HG02623 (cell line): ENCODE measurements at regions not wholly inside any gene's neighbourhood (a gene's known extent, or its start where the extent isn't known, plus 50 kb on each side); places are given as distances from the start of the nearest gene placed in this dataset.
"Not testable (repeated sequence)": the region's sequence is repeated elsewhere in the genome, so short reads cannot be mapped to it uniquely, and the experiment has no call there.

Experiments used
- ATAC-seq: cut with Tn5 transposase; IDR thresholded peaks from one replicate; pipeline ENCODE4 v1.9.1; 2021; ENCODE audit warnings: moderate library complexity; ENCODE audit not compliant: unreplicated experiment

GRCh38 chr3:59372346-59372745, 322.5 kb upstream of the CFAP20DC start:
- no peak for ATAC-seq

GRCh38 chr3:59368900-59369675, 319.3 kb upstream of the CFAP20DC start:
- ATAC-seq = no peak

- no peak for ATAC-seq
Measured at GRCh38 chr3:59367150-59367549, 317.3 kb upstream of the CFAP20DC start.

- no peak for ATAC-seq
Measured at GRCh38 chr3:59366218-59366617, 316.4 kb upstream of the CFAP20DC start.

- no peak for ATAC-seq
Measured at GRCh38 chr3:59364496-59364895, 314.7 kb upstream of the CFAP20DC start.

GRCh38 chr3:59360312-59360711, 310.5 kb upstream of the CFAP20DC start:
- ATAC-seq = not testable (repeated sequence)

GRCh38 chr3:59341459-59341858, 291.6 kb upstream of the CFAP20DC start:
- no peak for ATAC-seq

- ATAC-seq = no peak
Measured at GRCh38 chr3:59339818-59340217, 290.0 kb upstream of the CFAP20DC start.

GRCh38 chr3:59338934-59339333, 289.1 kb upstream of the CFAP20DC start:
- ATAC-seq = no peak

GRCh38 chr3:59335338-59335737, 285.5 kb upstream of the CFAP20DC start:
- ATAC-seq = no peak

GRCh38 chr3:59334585-59334984, 284.8 kb upstream of the CFAP20DC start:
- ATAC-seq = no peak

GRCh38 chr3:59327376-59327808, 277.6 kb upstream of the CFAP20DC start:
- no peak for ATAC-seq

- no peak for ATAC-seq
Measured at GRCh38 chr3:59326246-59327024, 276.6 kb upstream of the CFAP20DC start.

- no peak for ATAC-seq
Measured at GRCh38 chr3:59321881-59322540, 272.2 kb upstream of the CFAP20DC start.

GRCh38 chr3:59320080-59320479, 270.3 kb upstream of the CFAP20DC start:
- no peak for ATAC-seq

GRCh38 chr3:59319442-59319841, 269.6 kb upstream of the CFAP20DC start:
- no peak for ATAC-seq

GRCh38 chr3:59318881-59319280, 269.1 kb upstream of the CFAP20DC start:
- ATAC-seq = no peak

GRCh38 chr3:59317386-59317785, 267.6 kb upstream of the CFAP20DC start:
- no peak for ATAC-seq

- no peak for ATAC-seq
Measured at GRCh38 chr3:59316688-59317275, 267.0 kb upstream of the CFAP20DC start.

GRCh38 chr3:59313365-59313764, 263.5 kb upstream of the CFAP20DC start:
- peak; percentile 94 for ATAC-seq

GRCh38 chr3:59311231-59311630, 261.4 kb upstream of the CFAP20DC start:
- ATAC-seq = no peak
